GM12878 (cell line): ENCODE measurements at regions not wholly inside any gene's neighbourhood (a gene's known extent, or its start where the extent isn't known, plus 50 kb on each side); places are given as distances from the start of the nearest gene placed in this dataset.

Experiments used
- ATAC-seq: fragments of 200-7000 bp; cut with Tn5 transposase; 3 replicates; pipeline ENCODE4 v1.9.1; 2020; ENCODE audit warnings: mild to moderate bottlenecking, moderate library complexity
- BruUV-seq: library from RNA; stranded (reverse); fragments of 400-500 nt; replicated peaks from 2 replicates; lab custom pipeline; 2021; lab: Mats Ljungman, UMichigan
- CTCF ChIA-PET: fragments of 300-600 bp; sonication (Branson Sonifier 250); formaldehyde crosslinking; extraction: SDS; loops from one replicate; lab custom pipeline; 2021; ENCODE audit warnings: inconsistent platforms; lab: Yijun Ruan, JAX
- POLR2A ChIA-PET: fragments of 350-600 bp; formaldehyde crosslinking; extraction: SDS; loops from one replicate; lab custom pipeline; 2021; ENCODE audit warnings: inconsistent platforms; lab: Charles Lee
- RAD21 ChIA-PET: fragments of 300-600 bp; sonication (Branson Sonifier 250); formaldehyde crosslinking; loops from one replicate; lab custom pipeline; 2023; ENCODE audit warnings: antibody characterized with exemption; ENCODE audit not compliant: unreplicated experiment; lab: Charles Lee
- SMC1A ChIA-PET: fragments of 300-600 bp; sonication (Branson Sonifier 250); formaldehyde crosslinking; loops from one replicate; lab custom pipeline; 2023; ENCODE audit not compliant: unreplicated experiment, uncharacterized antibody; lab: Charles Lee
- DNase-seq: peaks from one replicate; pipeline ENCODE4 v3.0.0-alpha.2; 2011; ENCODE audit warnings: low read depth, low spot score
- FAIRE-seq: peaks from 3 replicates; lab custom pipeline; 2011; peaks lifted over from hg19 to GRCh38; lab: Jason Lieb, UNC
- H2AFZ ChIP-seq: 2 replicates; pipeline ENCODE4 v1.6.0; 2011; ENCODE audit warnings: low read depth, low read length, control low read depth; ENCODE audit not compliant: control insufficient read depth
- H3K27ac ChIP-seq: 2 replicates; pipeline ENCODE4 v1.5.1; 2011; ENCODE audit warnings: control low read depth; ENCODE audit not compliant: control insufficient read depth, insufficient read depth
- H3K27me3 ChIP-seq, 2 experiments: replicated peaks in 1 of 2; 2 replicates each; pipeline versions ENCODE4 v1.6.0 to v1.6.1; 2011; ENCODE audit warnings: low read length in 1 of 2; ENCODE audit not compliant: control insufficient read depth in 2 of 2, insufficient read depth in 2 of 2
- H3K36me3 ChIP-seq, 2 experiments: 2 replicates each; pipeline ENCODE4 v1.5.1; 2011; ENCODE audit warnings: low read length in 1 of 2; ENCODE audit not compliant: control insufficient read depth in 2 of 2, insufficient read depth in 2 of 2
- H3K4me1 ChIP-seq: 2 replicates; pipeline ENCODE4 v1.6.1; 2011; ENCODE audit warnings: mild to moderate bottlenecking, low read length, moderate library complexity, mixed read lengths; ENCODE audit not compliant: control insufficient read depth, insufficient read depth
- H3K4me2 ChIP-seq: 2 replicates; pipeline ENCODE4 v1.6.0; 2011; ENCODE audit warnings: control low read depth; ENCODE audit not compliant: control insufficient read depth, insufficient read depth
- H3K4me3 ChIP-seq: fragments of 200-600 bp; sonication (generic); 2 replicates; pipeline ENCODE4 v1.5.1; 2016
- H3K79me2 ChIP-seq: 2 replicates; pipeline ENCODE4 v1.6.0; 2011; ENCODE audit warnings: low read length; ENCODE audit not compliant: control insufficient read depth, insufficient read depth
- H3K9ac ChIP-seq: 2 replicates; pipeline ENCODE4 v1.8.0; 2011; ENCODE audit warnings: low read length, control low read depth, mixed read lengths; ENCODE audit not compliant: control insufficient read depth, insufficient read depth
- H3K9me3 ChIP-seq: replicated peaks from 3 replicates; pipeline ENCODE4 v1.5.1; 2011; ENCODE audit warnings: mild to moderate bottlenecking, low read length; ENCODE audit not compliant: control insufficient read depth, insufficient read depth
- H4K20me1 ChIP-seq: 2 replicates; pipeline ENCODE4 v1.6.0; 2011; ENCODE audit not compliant: control insufficient read depth, insufficient read depth
- ASH2L ChIP-seq: fragments of 300-600, 200-600 bp; sonication (generic); IDR thresholded peaks from 2 replicates; pipeline ENCODE4 v1.6.1; 2017; ENCODE audit warnings: low read depth, mild to moderate bottlenecking, borderline replicate concordance
- CBX3 ChIP-seq: fragments of 200-600 bp; sonication (generic); IDR thresholded peaks from 2 replicates; pipeline ENCODE4 v1.6.1; 2016; ENCODE audit warnings: low read depth, borderline replicate concordance
- EZH2 ChIP-seq: IDR thresholded peaks from 2 replicates; pipeline ENCODE4 v1.6.1; 2012; ENCODE audit warnings: low read depth, mild to moderate bottlenecking, control low read depth, inconsistent platforms, low read length, borderline replicate concordance; ENCODE audit not compliant: control insufficient read depth
- NFYB ChIP-seq: IDR thresholded peaks from 2 replicates; pipeline ENCODE4 v1.6.1; 2011; ENCODE audit warnings: low read depth, mild to moderate bottlenecking, low read length, improper control_type of control experiment, moderate library complexity; ENCODE audit not compliant: insufficient read depth
- NRF1 ChIP-seq: conservative IDR thresholded peaks from 2 replicates; pipeline ENCODE4 v1.6.1; 2011; ENCODE audit warnings: mild to moderate bottlenecking, low read depth, low read length, improper control_type of control experiment
- STAT1 ChIP-seq: fragments of 450-650 bp; conservative IDR thresholded peaks from 2 replicates; pipeline ENCODE4 v1.6.1; 2014; ENCODE audit warnings: antibody characterized with exemption, mild to moderate bottlenecking
- TCF3 ChIP-seq: IDR thresholded peaks from 2 replicates; pipeline ENCODE4 v1.6.1; 2012; ENCODE audit warnings: low read depth, mild to moderate bottlenecking, low read length, borderline replicate concordance; ENCODE audit not compliant: insufficient read depth
- USF2 ChIP-seq: IDR thresholded peaks from 2 replicates; pipeline ENCODE4 v1.6.1; 2011; ENCODE audit warnings: low read depth, low read length, improper control_type of control experiment, borderline replicate concordance
- ZBTB11 ChIP-seq: fragments of 450-650 bp; formaldehyde crosslinking; IDR thresholded peaks from 2 replicates; pipeline ENCODE4 v1.5.0; 2022; ENCODE audit warnings: mild to moderate bottlenecking, missing genetic modification characterization
- WGBS: methylation state at CpG from one replicate; pipeline ENCODE4 v1.1.6; 2016; ENCODE audit warnings: low lambda C conversion rate; ENCODE audit not compliant: insufficient replicate concordance, insufficient coverage; ENCODE audit errors: missing lambda C conversion rate; 5-methylcytosine and 5-hydroxymethylcytosine counted together
- in situ Hi-C: fragments of 300-500 bp; cut with MboI; formaldehyde crosslinking; loops from 9 replicates; pipeline ENCODE4 v1.14.3; 2018; ENCODE audit warnings: mixed read lengths
- intact Hi-C: fragments of 100-400 bp; cut with micrococcal nuclease; formaldehyde crosslinking; loops from one replicate; pipeline ENCODE4 v1.14.2; 2022; ENCODE audit not compliant: unreplicated experiment

GRCh38 chr12:87283886-87284285, 745.3 kb downstream of the C12orf50 start (continued):
- no peak for TF ChIP-seq EZH2

GRCh38 chr12:87283111-87283510, 746.1 kb downstream of the C12orf50 start:
- intact Hi-C loops (no loop called here), in situ Hi-C loops (no loop called here)
- Histone ChIP-seq H3K79me2 (no peaks in the 10 kb centered on the region), H3K9me3 (no peaks in the 10 kb centered on the region), H3K27me3 (no peaks in the 10 kb centered on the region), H3K4me3 (no peak overlapping the region), H3K36me3 (no peaks in the 10 kb centered on the region), H3K4me2 (no peak overlapping the region), H3K9ac (no peak overlapping the region), H3K4me1 (peaks cover 6% of the 10 kb centered on the region; the same call in 1 of the 2 replicates), H4K20me1 (no peaks in the 10 kb centered on the region), H2AFZ (no peak overlapping the region), H3K27ac (no peak overlapping the region)
- ChIA-PET RAD21 (no interaction called here), CTCF (no interaction called here), SMC1A (no interaction called here), POLR2A (no interaction called here)
- no peak for ATAC-seq
- no TSS peak for BruUV-seq
- no peak for FAIRE-seq
- no peak for TF ChIP-seq USF2
- no peak for DNase-seq

GRCh38 chr12:87280893-87281292, 748.3 kb downstream of the C12orf50 start:
- no peaks in the 10 kb centered on the region for H4K20me1 ChIP-seq
- no peaks in the 10 kb centered on the region for H3K27me3 ChIP-seq
- BruUV-seq = no TSS peak
- H3K9ac ChIP-seq = no peak overlapping the region
- FAIRE-seq (no peak), DNase-seq (no peak), ATAC-seq (peak; percentile 72)
- ChIA-PET SMC1A (interaction anchor here (0.6 kb wide), 1 partner anchor 375 kb away, joined by 3 read pairs; no protein-coding TSS in a partner anchor), POLR2A (no interaction called here), CTCF (no interaction called here), RAD21 (no interaction called here)
- no peak overlapping the region for H3K4me3 ChIP-seq
- WGBS = 0% methylated on average over 1 of the region's 1 CpG
- no peaks in the 10 kb centered on the region for H3K36me3 ChIP-seq
- no peak overlapping the region for H2AFZ ChIP-seq
- no peak overlapping the region for H3K4me2 ChIP-seq
- in situ Hi-C loops = no loop called here
- H3K27ac ChIP-seq = no peak overlapping the region
- no peaks in the 10 kb centered on the region for H3K9me3 ChIP-seq
- peaks cover 6% of the 10 kb centered on the region; the same call in 1 of the 2 replicates for H3K4me1 ChIP-seq
- TF ChIP-seq ZBTB11 (CRISPR knock-in tag) = no peak
- TF ChIP-seq STAT1 = no peak
- no peak for TF ChIP-seq NRF1
- no peak for TF ChIP-seq ASH2L
- TF ChIP-seq CBX3 = no peak
- TF ChIP-seq TCF3 = no peak
- no peak for TF ChIP-seq NFYB
- intact Hi-C loops = no loop called here
- no peaks in the 10 kb centered on the region for H3K79me2 ChIP-seq
